ENCODE measurements at regions not wholly inside any gene's neighbourhood (a gene's known extent, or its start where the extent isn't known, plus 50 kb on each side); places are given as distances from the start of the nearest gene placed in this dataset.

DNA sequence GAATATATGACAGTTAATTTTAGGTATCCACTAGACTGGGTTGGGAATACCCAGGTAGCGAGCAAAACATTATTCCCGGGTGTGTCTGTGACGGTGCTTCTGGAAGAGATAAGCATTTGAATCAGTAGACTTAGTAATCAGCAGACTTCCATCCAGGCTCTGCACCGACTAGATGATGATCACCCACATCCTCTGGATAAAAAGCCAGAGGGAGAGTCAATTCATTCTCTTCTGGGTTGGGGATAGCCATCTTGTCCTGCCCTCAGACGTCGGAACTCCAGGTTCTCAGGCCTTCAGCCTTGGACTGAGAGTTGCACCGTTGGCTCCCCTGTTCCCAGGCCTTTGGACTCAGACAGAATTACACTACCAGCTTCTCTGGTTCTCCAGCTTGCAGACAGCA lies 168.0 kb downstream of the PHLDA1 start:
- Histone ChIP-seq H3K4me3 (ENCODE audit: low read depth in 2 of 2, low read length in 1 of 2) (no peak overlapping the region), H3K4me2 (0 out of 2 replicates have a peak overlapping the region, but pooled peaks have one; percentile 9), H3K79me2 (ENCODE audit: insufficient read depth) (no peaks in the 10 kb centered on the region), H3K36me3 (replicated peaks in 1 of 2; ENCODE audit: control insufficient read depth in 1 of 2, insufficient read depth in 2 of 2, low read length in 1 of 2) (no peaks in the 10 kb centered on the region), H2AFZ (ENCODE audit: low read depth) (peak overlapping the region; percentile 32; the same call in 1 of the 2 replicates), H3K27ac (ENCODE audit: low read depth in 2 of 2, low read length in 1 of 2) (peak overlapping the region in 1 of 2 experiments; percentile 67; a peak in 2 of 4 replicates), H4K20me1 (ENCODE audit: insufficient read depth) (no peaks in the 10 kb centered on the region), H3K9ac (no peak overlapping the region), H3K4me1 (ENCODE audit: control insufficient read depth in 1 of 2, insufficient read depth in 2 of 2, low read depth in 1 of 2, low read length in 1 of 2) (peaks cover 2 to 13% of the 10 kb centered on the region in 2 experiments; a peak in 2 of 4 replicates), H3K9me2 (no peaks in the 10 kb centered on the region), H3F3A (replicated peaks; ENCODE audit: insufficient read depth) (peaks cover 23% of the 10 kb centered on the region), H3K9me3 (no peaks in the 10 kb centered on the region), H3K27me3 (ENCODE audit: insufficient read depth) (no peaks in the 10 kb centered on the region)
- no peak for TF ChIP-seq USF1 (IDR thresholded peaks at IDR 0.05; ENCODE audit: borderline replicate concordance, low read depth)
- TF ChIP-seq NFIC (IDR thresholded peaks at IDR 0.05; ENCODE audit: borderline replicate concordance) = no peak
- TF ChIP-seq EP300 (IDR thresholded peaks at IDR 0.05; ENCODE audit: borderline replicate concordance in 1 of 2, low read depth in 1 of 2, low read length in 1 of 2) = no peak
- no peak for TF ChIP-seq MXI1 (IDR thresholded peaks at IDR 0.05; ENCODE audit: low read depth, low read length)
- no peak for TF ChIP-seq GATA2 (CRISPR knock-in tag; IDR thresholded peaks at IDR 0.05)
- no peak for TF ChIP-seq FOSL2 (IDR thresholded peaks at IDR 0.05; ENCODE audit: borderline replicate concordance, low read depth)
- no peak for TF ChIP-seq FOXM1 (IDR thresholded peaks at IDR 0.05; ENCODE audit: low read depth)
- TF ChIP-seq REST (IDR thresholded peaks at IDR 0.05; ENCODE audit: low read depth, low read length) = no peak
- no peak for DNase-seq
- ChIA-PET POLR2A (no interaction called here), CTCF (interaction anchor here (0.8 to 0.9 kb wide), 2 partner anchors 16 to 18 kb away, joined by 3 read pairs; no protein-coding TSS in a partner anchor)
- WGBS (ENCODE audit: low lambda C conversion rate) = 57% methylated on average over 7 of the region's 7 CpGs

DNA sequence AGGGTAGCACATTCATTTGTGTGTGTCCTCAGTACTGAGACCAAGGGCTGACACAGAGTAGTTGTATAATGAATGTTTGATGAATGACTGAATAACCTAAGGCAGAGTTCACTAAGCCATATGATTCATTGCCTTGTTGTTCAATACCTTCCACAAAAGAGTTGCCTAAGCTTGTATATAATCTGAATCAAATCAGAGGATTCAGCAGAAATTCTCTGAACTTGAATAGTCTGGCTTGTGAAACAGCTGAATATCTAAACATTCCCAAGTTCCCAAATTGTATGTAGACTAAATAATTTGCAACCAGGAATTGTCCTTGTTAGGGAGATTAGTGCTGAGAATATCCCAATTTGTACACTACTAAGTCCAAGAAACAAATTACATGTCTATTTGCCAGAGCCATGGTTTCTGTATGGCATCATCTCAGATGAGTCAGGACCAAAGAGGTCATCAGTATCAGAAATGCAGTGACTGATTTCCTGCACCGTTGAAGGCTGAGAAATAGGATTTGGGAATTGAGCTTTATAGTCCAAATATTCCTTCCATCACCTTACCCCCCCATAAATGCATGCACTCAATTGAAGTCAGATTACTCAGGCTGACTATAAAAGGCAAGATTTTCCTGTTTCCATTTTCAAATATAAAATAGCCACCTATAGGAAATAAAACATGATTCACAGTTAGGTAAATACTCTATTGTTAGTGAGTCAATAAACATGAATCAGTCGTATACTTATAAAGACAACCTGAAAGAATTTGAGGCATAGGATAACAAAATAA lies 168.7 kb downstream of the PHLDA1 start:
- DNase-seq = no peak
- Histone ChIP-seq H3K9ac (no peak overlapping the region), H3K79me2 (ENCODE audit: insufficient read depth) (no peaks in the 10 kb centered on the region), H3K36me3 (replicated peaks in 1 of 2; ENCODE audit: control insufficient read depth in 1 of 2, insufficient read depth in 2 of 2, low read length in 1 of 2) (no peaks in the 10 kb centered on the region), H3K4me2 (0 out of 2 replicates have a peak overlapping the region, but pooled peaks have one; percentile 9), H3K4me3 (ENCODE audit: low read depth in 2 of 2, low read length in 1 of 2) (no peak overlapping the region), H3K9me2 (no peaks in the 10 kb centered on the region), H3F3A (replicated peaks; ENCODE audit: insufficient read depth) (peaks cover 23% of the 10 kb centered on the region), H4K20me1 (ENCODE audit: insufficient read depth) (no peaks in the 10 kb centered on the region), H2AFZ (ENCODE audit: low read depth) (no peak overlapping the region), H3K4me1 (ENCODE audit: control insufficient read depth in 1 of 2, insufficient read depth in 2 of 2, low read depth in 1 of 2, low read length in 1 of 2) (peaks cover 2 to 13% of the 10 kb centered on the region in 2 experiments; a peak in 2 of 4 replicates), H3K27ac (ENCODE audit: low read depth in 2 of 2, low read length in 1 of 2) (peak overlapping the region in 1 of 2 experiments; percentile 67; a peak in 2 of 4 replicates), H3K9me3 (no peaks in the 10 kb centered on the region), H3K27me3 (ENCODE audit: insufficient read depth) (no peaks in the 10 kb centered on the region)
- WGBS (ENCODE audit: low lambda C conversion rate) = 13% methylated on average over 2 of the region's 2 CpGs
- ChIA-PET CTCF (interaction anchor here (0.9 kb wide), 1 partner anchor 15 kb away, joined by 3 read pairs; no protein-coding TSS in a partner anchor), POLR2A (no interaction called here)
- TF ChIP-seq, protein P1, sequence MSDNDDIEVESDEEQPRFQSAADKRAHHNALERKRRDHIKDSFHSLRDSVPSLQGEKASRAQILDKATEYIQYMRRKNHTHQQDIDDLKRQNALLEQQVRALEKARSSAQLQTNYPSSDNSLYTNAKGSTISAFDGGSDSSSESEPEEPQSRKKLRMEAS (IDR thresholded peaks at IDR 0.05; ENCODE audit: low read depth) = 0 out of 2 replicates have a peak, but pooled peaks have one; percentile 41
- TF ChIP-seq FOSL2 (IDR thresholded peaks at IDR 0.05; ENCODE audit: borderline replicate concordance, low read depth) (peak; percentile 84), MEF2A (IDR thresholded peaks at IDR 0.05; ENCODE audit: borderline replicate concordance, low read depth) (0 out of 2 replicates have a peak, but pooled peaks have one; percentile 39), EP300 (IDR thresholded peaks at IDR 0.05; ENCODE audit: borderline replicate concordance in 1 of 2, low read depth in 1 of 2, low read length in 1 of 2) (peak in 1 of 2 experiments; percentile 75; a peak in 1 of 4 replicates), NFIC (IDR thresholded peaks at IDR 0.05; ENCODE audit: borderline replicate concordance) (peak; percentile 55; the same call in 1 of the 2 replicates), ZBTB33 (IDR thresholded peaks at IDR 0.05; ENCODE audit: borderline replicate concordance, low read depth) (0 out of 2 replicates have a peak, but pooled peaks have one; percentile 25), SIN3A (IDR thresholded peaks at IDR 0.05; ENCODE audit: borderline replicate concordance, low read depth, low read length) (no peak), GATA2 (CRISPR knock-in tag; IDR thresholded peaks at IDR 0.05) (no peak), PBX3 (IDR thresholded peaks at IDR 0.05) (peak; percentile 74), JUND (IDR thresholded peaks at IDR 0.05) (peak; percentile 71), TCF12 (IDR thresholded peaks at IDR 0.05) (peak; percentile 66), RXRA (IDR thresholded peaks at IDR 0.05; ENCODE audit: borderline replicate concordance, low read depth) (peak; percentile 73; the same call in 1 of the 2 replicates), TAF1 (IDR thresholded peaks at IDR 0.05; ENCODE audit: borderline replicate concordance, low read depth, low read length) (no peak), FOXM1 (IDR thresholded peaks at IDR 0.05; ENCODE audit: low read depth) (peak; percentile 25; the same call in 1 of the 2 replicates)
